AG20443 (cell line): ENCODE measurements at regions not wholly inside any gene's neighbourhood (a gene's known extent, or its start where the extent isn't known, plus 50 kb on each side); places are given as distances from the start of the nearest gene placed in this dataset.
"Not testable (repeated sequence)": the region's sequence is repeated elsewhere in the genome, so short reads cannot be mapped to it uniquely, and the experiment has no call there.

Experiments
- DNase-seq: peaks from one replicate; pipeline ENCODE4 v3.0.0; 2012; ENCODE audit warnings: low spot score, mixed read lengths

GRCh38 chr2:207216457-207216856, 50.7 kb upstream of the KLF7 start:
- DNase-seq, result no peak

GRCh38 chr2:207217442-207217841, 51.7 kb upstream of the KLF7 start:
- no peak for DNase-seq

GRCh38 chr2:207219081-207219630, 53.4 kb upstream of the KLF7 start:
- no peak for DNase-seq

GRCh38 chr2:207219676-207220501, 54.1 kb upstream of the KLF7 start:
- peak; percentile 66 for DNase-seq

GRCh38 chr2:207221731-207222130, 56.0 kb upstream of the KLF7 start:
- DNase-seq, result no peak

- DNase-seq, result peak; percentile 43
Measured at GRCh38 chr2:207223051-207223450, 57.3 kb upstream of the KLF7 start.

- DNase-seq, result no peak
Measured at GRCh38 chr2:207224381-207224780, 58.6 kb upstream of the KLF7 start.

GRCh38 chr2:207224791-207225482, 59.2 kb upstream of the KLF7 start:
- no peak for DNase-seq

- DNase-seq, result no peak
Measured at GRCh38 chr2:207225773-207226172, 60.0 kb upstream of the KLF7 start.

- no peak for DNase-seq
Measured at GRCh38 chr2:207226243-207226642, 60.5 kb upstream of the KLF7 start.

- no peak for DNase-seq
Measured at GRCh38 chr2:207226671-207227061, 60.9 kb upstream of the KLF7 start.

GRCh38 chr2:207227062-207227748, 61.5 kb upstream of the KLF7 start:
- DNase-seq, result no peak

GRCh38 chr2:207227749-207228145, 62.0 kb upstream of the KLF7 start:
- DNase-seq, result no peak

GRCh38 chr2:207228402-207228801, 62.7 kb upstream of the KLF7 start:
- no peak for DNase-seq

GRCh38 chr2:207229161-207229560, 63.4 kb upstream of the KLF7 start:
- no peak for DNase-seq

- DNase-seq, result no peak
Measured at GRCh38 chr2:207230261-207231105, 64.7 kb upstream of the KLF7 start.

- peak; percentile 26 for DNase-seq
Measured at GRCh38 chr2:207231106-207231865, 65.5 kb upstream of the KLF7 start.

- peak; percentile 53 for DNase-seq
Measured at GRCh38 chr2:207231967-207232366, 66.2 kb upstream of the KLF7 start.

GRCh38 chr2:207233141-207233540, 67.4 kb upstream of the KLF7 start:
- DNase-seq, result not testable (repeated sequence)

GRCh38 chr2:207233731-207234130, 68.0 kb upstream of the KLF7 start:
- DNase-seq, result no peak

GRCh38 chr2:207235621-207236020, 69.9 kb upstream of the KLF7 start:
- DNase-seq, result no peak
